Fibroblast of pulmonary artery (primary cell): ENCODE measurements at regions not wholly inside any gene's neighbourhood (a gene's known extent, or its start where the extent isn't known, plus 50 kb on each side); places are given as distances from the start of the nearest gene placed in this dataset.

Source experiments
- DNase-seq: peaks from one replicate; pipeline ENCODE4 v3.0.0-alpha.2; 2010; ENCODE audit warnings: low read depth
- H3K4me3 ChIP-seq: replicated peaks from 2 replicates; pipeline ENCODE4 v1.5.1; 2011; ENCODE audit warnings: low read depth, mild to moderate bottlenecking, control low read depth, low read length, moderate library complexity
- TF ChIP-seq, protein P1 (sequence below): IDR thresholded peaks from 2 replicates; pipeline ENCODE4 v1.5.1; 2011; ENCODE audit warnings: mild to moderate bottlenecking, control low read depth, low read length, inconsistent platforms; ENCODE audit errors: missing control alignments

DNA sequence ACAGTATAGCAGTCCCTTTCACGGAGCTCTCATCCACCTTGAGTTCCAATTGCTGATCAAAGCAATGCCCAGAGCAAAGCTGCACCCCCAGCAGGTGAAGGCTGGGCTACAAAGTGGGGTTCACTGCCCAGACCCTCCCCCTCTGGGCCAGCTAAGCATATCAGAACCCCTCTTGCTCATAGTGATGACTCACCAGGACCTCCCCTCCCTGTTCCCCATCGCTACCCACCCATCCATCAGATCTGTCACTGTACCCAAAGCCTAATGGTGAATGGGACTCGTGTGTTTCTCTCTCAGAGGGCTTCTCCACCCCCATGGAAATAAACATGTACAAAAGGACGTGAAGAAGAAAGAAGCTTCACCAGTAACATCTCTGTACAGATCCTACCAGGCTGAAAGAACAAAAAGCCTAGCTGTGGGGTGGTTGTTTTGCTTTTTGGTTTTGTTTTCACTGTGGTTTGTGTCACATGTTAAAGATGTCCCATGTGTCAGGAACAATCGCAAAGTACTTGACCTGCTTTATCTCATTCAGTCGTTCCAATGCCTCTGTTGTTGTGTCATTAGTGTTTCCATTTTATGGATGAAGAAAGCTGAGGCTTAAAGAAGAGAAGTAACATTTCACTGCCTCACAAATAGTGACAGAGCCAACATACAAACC, 518.5 kb downstream of the CD83 start:
- no peak for DNase-seq
- TF ChIP-seq, protein P1, sequence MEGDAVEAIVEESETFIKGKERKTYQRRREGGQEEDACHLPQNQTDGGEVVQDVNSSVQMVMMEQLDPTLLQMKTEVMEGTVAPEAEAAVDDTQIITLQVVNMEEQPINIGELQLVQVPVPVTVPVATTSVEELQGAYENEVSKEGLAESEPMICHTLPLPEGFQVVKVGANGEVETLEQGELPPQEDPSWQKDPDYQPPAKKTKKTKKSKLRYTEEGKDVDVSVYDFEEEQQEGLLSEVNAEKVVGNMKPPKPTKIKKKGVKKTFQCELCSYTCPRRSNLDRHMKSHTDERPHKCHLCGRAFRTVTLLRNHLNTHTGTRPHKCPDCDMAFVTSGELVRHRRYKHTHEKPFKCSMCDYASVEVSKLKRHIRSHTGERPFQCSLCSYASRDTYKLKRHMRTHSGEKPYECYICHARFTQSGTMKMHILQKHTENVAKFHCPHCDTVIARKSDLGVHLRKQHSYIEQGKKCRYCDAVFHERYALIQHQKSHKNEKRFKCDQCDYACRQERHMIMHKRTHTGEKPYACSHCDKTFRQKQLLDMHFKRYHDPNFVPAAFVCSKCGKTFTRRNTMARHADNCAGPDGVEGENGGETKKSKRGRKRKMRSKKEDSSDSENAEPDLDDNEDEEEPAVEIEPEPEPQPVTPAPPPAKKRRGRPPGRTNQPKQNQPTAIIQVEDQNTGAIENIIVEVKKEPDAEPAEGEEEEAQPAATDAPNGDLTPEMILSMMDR, result no peak
- no peak overlapping the region for H3K4me3 ChIP-seq

DNA sequence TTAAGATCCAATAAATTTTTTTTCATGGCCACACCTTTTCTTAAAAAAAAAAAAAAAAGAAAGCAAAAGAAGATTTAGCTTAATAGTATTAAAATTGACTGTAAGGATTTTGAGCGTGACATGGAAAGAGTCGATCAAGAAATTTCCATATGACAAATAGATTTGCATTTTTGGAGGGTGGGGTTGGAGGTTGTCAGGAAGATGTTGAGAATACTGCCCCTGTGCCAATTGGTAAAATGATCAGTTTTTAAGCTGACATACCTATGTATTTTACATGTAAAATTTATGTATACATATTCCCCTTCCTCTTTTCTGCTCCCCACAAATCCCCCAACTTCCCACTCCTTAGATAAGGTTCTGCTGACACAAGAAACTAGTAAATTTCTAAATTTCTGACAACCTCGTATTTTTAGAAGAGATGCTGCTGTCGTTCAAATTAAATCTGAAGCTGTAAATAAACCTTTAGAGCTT, 520.9 kb downstream of the CD83 start:
- H3K4me3 ChIP-seq, result no peak overlapping the region
- no peak for DNase-seq
- TF ChIP-seq, protein P1, result no peak

DNA sequence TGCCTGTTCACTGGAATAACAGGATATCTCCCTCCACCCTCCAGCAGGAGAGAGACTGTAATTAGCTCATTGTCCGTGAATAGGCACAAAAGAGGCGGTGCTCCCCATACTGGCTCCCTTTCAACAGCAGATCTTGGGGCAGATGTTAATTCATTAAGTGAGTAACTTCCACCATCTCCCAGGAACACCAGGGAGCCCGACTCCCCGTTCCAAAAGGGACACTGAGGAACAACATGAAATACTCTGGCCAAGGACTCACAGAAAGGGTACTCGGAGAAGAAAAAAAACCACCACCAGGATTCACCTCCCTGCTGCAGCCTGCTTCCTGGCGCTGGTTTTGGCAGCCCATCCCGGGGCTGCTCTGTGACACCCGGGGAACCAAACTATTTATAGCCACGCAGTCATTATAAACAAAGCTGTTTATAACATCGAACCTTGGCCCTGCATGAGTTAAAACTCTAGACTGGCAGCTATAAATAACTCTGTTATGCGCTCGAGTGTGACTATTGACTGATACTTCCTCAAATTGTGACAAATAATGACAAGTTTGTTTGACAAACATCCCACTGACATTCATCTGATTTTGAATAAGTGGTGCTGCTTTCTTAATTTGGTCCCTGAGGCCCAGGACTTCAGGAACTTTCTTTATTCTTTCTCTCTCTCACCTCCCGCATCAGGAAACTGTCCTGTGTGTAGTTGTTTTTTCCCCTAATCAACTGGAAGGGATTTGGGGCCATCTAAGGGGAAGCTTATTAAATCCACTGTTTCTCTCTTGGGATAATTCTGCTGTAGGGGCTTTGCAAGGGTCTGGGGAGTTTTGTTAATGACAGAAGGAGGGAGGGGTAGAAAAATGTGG, 521.6 kb downstream of the CD83 start:
- DNase-seq, result peak; percentile 41
- no peak overlapping the region for H3K4me3 ChIP-seq
- TF ChIP-seq, protein P1, result no peak

DNA sequence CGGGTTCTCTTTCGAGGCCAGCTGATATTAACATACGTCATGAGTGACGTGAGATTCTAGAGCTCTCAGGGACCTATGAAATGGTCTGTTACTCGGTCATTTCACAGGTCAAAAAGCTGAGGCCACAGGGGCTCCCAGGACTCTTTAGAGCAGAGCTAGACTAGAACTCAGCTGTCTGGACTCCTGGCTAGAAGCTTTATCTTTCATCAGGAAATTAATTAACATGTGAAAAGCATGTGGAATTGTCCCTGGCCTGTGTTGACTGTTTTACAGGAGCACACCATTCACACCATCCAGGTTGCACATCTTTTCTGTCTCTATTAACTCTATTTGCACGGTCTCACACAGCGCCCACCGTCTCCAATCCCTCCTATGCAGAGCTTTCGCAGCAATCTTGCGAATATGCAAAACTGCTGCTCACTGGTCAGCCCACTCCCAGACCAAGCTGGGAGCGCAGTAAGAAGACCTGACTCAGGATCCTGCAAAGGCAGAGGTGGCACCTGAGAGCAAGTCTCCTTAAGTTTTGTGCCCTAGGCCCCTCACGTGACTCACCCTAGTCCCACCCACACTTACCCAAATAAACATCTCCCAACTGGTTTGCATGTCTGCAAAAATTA, 522.5 kb downstream of the CD83 start:
- TF ChIP-seq, protein P1, result no peak
- H3K4me3 ChIP-seq, result no peak overlapping the region
- no peak for DNase-seq

DNA sequence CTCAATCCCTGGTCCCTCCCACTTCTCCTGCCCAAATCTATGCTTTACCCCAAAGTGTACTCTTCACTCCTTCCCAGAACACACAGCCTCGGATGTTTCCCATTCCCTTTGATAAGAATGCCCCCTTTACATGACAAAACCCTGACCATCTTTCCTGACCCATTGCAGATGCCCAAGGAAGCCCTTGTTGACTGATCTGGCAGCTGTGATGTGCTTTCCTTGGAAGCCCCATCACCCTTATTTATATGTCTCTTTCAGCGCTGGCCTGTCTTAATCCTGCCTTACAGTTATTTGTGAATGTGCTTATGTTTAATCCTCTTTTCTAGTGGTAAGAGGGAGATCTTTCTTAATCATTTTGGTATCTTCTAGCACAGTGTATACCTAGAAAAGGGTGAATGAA, 523.1 kb downstream of the CD83 start:
- H3K4me3 ChIP-seq, result no peak overlapping the region
- TF ChIP-seq, protein P1, result no peak
- no peak for DNase-seq

DNA sequence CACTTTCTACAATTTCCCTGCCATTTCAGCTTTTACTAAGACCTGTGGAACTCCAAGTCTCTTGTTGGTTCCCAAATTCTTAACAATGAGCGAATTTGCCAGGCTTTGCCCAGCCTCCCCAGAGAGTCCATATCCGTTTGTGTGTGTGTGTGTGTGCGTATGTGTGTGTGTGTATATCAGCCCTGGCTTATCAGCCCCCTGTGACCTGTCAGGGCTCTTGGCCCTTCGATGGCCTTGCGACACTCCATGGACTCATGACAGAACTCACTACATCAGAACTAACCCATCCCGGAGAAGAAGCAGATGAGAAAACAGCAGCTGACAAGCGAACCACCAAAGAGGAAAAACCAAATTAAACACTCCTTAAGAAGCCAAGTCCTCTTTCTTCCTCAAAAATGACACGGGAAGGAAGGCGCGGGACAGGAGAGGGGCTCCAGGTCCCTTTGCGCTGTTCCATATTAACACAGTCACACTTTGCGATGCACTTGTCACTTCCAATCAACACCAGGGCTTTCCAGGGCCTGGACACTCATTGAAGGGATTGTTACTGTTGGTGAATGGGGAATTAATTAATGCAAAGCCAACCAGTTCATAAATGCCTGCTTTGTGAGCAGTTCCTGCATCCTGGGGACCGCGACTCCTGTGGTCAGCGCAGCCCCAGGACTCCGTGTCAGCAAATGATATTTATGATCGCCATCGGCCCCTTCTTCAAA, 524.0 kb downstream of the CD83 start:
- no peak overlapping the region for H3K4me3 ChIP-seq
- TF ChIP-seq, protein P1, result no peak
- DNase-seq, result no peak
